Gastrocnemius medialis (tissue), 4 donors: ENCODE measurements at regions not wholly inside any gene's neighbourhood (a gene's known extent, or its start where the extent isn't known, plus 50 kb on each side); places are given as distances from the start of the nearest gene placed in this dataset.

Experiments
- CTCF ChIP-seq, 5 experiments: fragments of 450-650 bp in 3 of 5; fragments of 200-600 bp in 2 of 5; sonication (generic) in 2 of 5; IDR thresholded peaks in 4 of 5; conservative IDR thresholded peaks in 1 of 5; 1 replicate in 4 of 5; 2 replicates in 1 of 5; pipeline ENCODE4 v1.5.1; 2016 to 2019; ENCODE audit warnings: antibody characterized with exemption in 5 of 5, mild to moderate bottlenecking in 3 of 5, moderate library complexity in 3 of 5
- POLR2A ChIP-seq, 2 donors: fragments of 450-650 bp; IDR thresholded peaks; one replicate each; pipeline ENCODE4 v1.6.1; 2017; ENCODE audit warnings: antibody characterized with exemption in 2 of 2, mild to moderate bottlenecking in 2 of 2, moderate library complexity in 2 of 2

DNA sequence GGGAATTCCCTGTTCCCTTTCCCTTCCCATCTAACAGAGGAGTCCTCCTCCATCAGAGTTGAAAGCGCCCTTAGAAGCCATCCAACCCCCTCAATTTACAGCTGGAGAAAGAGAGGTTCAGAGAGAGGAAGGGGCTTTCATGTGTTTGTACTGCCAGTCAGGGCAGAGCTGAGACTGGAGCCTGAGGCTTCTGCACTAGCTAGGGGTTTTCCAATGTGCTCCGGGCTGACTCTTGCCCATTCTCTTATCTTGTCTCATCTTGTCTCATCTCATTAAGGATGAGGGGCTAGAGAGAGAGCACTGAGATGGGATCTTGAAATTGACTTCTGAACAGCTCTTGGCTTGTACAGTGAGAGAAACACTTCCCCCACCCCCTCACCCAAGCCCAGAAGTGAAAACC is 67.4 kb upstream of the SHB start:
- TF ChIP-seq POLR2A (IDR thresholded peaks at IDR 0.05) (no peak), CTCF (IDR thresholded peaks at IDR 0.05 in 4 of 5, conservative IDR thresholded peaks at IDR 0.05 in 1 of 5) (no peak)
